ENCODE measurements at regions not wholly inside any gene's neighbourhood (a gene's known extent, or its start where the extent isn't known, plus 50 kb on each side); places are given as distances from the start of the nearest gene placed in this dataset.

DNA sequence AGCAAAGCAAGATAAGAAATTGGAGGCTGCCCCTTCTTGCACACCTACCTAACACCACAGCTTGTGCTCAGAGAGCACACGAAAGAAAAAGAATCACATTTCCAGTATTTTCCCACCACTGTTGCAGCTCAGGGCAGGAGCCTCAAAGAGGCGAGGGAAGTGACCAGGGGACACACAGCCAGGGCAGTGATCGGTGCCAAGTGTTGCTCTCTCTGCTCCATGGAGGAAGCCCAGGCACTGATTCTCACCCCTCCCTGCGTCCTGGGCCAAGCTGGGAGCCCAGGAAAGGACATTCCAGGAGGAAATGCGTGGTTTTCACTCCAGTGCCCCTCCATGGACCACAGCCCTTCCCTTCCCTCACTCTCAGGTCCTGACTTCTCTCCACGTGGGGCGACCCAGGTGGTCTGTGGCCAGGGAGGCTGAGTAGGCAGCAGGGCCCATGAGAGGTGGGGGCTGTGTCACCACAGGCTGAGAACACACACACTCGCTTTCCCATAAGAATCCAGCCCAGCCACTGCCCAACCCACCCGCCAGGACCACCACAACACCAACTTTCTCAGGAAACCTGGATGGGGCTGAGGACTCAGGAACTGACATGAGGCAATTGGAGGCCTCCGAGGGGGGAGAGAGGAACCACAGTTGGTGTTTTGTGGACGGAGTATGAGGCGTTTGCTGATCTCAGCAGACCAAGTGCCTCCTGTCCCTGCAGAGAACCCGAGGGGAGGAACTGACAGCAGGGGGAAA lies 81.7 kb upstream of the MAFB start:
- DNase-seq = no peak

DNA sequence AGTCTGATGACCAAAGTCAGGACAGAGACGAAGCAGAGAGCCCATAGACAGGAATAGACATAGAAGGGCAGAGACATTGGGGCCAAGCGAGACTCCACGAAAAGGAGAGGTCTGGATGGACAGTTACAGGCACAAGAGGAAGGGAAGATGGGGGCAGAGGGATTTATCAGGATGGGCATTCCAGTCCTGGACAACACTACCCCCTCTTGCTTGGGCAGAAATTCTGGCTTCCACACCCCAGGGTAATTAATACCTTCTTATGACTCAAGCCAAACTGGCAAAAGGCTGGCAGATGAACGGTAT lies 82.2 kb upstream of the MAFB start:
- DNase-seq = no peak

DNA sequence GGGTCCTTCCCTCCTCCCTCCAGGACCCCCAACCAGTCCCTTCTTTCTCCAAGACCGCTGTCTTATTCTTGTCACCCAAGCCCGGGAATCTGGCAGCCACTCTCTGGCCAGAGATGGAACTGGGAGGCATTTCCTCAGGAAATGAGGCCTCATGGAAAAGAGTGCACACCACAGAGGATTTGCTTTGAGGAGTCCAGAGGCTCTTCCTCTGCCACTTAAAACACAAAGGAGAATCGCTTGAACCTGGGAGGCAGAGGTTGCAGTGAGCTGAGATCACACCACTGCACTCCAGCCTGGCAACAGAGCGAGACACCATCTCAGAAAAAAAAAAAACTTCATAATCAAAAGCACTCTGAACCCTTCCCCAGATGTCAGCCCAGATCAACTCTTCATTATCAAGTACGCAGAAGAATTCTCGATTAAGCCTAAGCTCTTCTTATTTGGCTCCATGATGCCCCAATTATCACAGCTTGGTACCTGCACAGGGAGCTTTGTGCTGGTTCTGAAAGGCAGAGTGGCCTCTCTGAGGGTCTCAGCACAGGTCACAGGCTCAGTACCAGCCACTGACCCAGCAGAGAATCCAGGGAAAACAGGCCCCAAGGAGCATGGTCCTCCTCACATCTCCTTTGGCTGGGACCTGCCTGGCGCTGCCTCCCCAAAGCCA lies 82.9 kb upstream of the MAFB start:
- DNase-seq = no peak

DNA sequence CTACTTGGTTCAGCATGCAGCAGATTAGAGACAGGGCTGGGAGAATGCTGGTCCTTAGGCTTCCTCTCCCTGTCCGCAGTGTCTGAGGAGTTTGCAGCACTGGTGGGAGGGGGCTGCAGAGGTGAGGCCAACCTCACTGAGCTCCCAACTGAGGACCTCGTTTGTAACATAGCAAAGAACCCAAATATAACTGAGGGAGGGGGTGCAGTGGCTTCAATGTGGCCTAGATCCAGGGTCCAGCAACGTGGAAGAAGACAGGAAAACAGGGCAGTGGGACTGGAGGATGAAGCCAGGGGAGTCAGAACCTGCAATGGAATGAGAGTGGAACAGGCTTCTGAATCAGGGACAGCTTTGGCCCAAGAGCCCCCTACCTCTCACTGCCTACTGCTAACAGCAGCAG lies 84.3 kb upstream of the MAFB start:
- no peak for DNase-seq

DNA sequence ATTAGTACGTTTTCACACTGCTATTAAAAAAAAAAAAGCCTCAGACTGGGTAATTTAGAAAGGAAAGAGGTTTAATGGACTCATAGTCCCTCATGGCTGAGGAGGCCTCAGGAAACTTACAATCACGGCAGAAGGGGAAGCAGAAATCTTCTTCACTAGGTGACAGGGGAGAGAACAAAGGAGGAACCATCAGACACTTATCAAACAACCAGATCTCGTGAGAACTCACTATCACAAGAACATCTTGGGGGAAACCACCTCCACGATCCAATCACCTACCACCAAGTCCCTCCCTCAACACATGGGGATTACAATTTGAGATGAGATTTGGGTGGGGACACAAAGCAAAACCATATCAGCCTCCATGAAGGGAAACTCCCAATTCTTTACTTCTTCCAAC lies 85.2 kb upstream of the MAFB start:
- DNase-seq = no peak

DNA sequence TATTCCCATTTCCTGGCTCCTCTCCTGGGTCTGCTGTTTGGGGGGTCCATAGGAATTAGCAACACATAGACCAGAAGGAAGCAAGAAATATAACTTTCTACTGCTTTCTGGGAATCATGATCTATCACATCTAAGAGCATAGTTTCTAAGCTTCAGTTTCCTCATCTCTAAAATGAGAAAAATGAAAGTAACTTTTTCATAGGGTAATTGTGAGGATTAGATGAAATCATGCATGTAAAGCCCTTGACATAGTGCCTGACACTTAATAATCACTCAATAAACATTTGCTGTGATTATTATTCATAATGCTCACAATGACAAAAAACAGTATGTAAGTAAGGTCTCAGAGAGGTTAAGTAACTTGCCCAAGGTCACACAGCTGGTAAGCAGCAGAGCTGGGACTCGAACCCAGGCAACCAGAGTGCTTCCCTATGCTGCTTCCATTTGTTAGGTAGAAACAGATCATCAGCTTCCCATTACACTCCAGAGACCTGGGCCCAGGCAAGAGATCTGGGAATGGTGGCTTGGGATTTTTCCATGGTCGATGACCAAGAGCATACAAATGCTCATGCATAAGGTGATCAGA lies 86.6 kb upstream of the MAFB start:
- DNase-seq = no peak

DNA sequence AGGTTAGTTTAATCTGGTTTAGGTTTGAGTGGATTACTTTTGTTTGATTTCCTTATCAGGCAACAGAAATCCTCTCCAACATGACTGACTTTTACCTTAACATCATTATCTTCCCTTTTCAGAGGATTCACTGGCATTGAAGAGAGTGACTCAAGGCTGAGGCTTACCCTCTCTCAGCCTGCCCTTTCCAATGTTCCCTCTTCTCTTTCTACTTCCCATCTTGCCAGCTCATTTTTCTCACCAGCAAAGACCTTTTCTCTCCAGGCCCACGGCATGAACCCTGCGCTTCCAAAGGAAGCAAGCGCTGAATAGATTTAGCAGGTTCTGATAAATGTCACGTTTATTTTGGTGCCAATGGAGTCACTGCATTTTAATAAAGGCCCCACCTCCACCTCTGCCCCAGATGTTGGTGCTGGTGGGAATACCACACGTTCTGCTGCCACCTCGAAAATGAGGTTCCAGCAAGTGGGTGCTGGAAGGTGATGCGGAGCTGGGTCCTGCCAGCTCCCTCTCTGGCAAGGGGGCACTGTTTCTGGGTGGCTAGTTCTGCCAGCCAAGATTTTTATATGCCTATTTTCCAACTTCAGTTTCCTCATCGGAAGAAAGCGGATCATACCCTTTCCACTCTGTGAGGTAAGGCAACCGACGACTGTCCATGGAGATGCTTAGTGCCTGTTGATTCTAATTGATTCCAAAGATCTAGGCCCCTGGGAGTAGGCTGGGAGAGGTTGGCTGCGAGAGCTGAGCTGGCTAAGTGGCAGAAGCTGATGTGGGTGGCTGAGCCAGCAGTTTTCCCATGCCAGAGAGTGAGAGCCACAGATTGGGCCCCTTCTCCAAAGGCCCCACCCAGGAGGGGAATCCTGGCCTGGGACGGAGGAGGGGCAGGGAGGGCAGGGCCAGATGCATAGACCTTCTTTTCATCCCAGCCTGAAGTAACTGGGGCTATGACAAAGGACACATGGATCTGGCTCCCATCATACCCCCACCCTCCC lies 87.7 kb upstream of the MAFB start:
- no peak for DNase-seq

DNA sequence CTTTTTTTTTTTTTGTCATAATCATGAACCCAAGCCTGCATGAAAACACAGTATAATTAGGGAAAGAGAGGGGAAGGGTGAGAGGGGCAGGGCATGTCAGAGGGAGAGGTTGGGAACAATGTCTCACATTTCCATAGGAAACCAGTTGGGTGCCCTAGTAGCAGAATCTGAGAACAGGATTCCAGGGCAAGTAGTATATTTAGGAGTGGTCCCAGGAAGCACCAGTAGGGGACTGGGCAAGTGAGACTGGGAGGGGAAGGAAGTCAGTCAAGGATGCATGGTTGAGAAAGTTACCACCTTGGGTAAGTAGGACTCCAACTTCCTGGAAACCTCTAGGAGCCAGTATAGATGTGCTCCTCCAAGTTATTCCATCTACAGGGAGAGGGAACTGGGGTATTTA lies 88.6 kb upstream of the MAFB start:
- no peak for DNase-seq

DNA sequence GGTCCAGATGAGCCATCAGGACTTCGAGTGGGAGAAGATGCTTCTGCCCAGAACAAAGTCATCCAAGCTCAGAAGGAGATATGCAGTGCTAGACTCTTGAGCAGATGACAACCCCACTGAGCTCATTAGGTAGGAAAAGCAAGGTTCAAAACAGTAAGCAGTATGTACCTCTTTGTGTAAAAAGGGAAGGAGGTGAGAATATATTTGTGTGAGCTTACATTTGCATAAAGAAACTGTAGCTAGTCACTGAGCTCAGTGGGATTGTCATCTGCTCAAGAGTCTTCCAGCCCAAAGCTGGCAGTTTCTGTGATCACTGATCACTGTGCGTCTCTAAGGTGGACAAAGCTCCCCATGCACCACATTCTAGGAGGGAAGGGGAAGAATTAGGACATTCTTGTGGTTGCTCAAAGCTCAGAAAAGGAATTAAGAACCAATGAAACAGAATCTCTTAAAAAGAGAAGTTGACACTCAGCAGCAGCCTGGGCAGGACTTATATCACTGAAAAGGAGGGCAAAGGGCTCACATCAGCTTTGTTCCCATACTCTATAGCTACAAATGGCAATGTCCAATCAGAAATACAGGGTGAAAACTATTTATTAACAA lies 90.0 kb upstream of the MAFB start:
- no peak for DNase-seq

DNA sequence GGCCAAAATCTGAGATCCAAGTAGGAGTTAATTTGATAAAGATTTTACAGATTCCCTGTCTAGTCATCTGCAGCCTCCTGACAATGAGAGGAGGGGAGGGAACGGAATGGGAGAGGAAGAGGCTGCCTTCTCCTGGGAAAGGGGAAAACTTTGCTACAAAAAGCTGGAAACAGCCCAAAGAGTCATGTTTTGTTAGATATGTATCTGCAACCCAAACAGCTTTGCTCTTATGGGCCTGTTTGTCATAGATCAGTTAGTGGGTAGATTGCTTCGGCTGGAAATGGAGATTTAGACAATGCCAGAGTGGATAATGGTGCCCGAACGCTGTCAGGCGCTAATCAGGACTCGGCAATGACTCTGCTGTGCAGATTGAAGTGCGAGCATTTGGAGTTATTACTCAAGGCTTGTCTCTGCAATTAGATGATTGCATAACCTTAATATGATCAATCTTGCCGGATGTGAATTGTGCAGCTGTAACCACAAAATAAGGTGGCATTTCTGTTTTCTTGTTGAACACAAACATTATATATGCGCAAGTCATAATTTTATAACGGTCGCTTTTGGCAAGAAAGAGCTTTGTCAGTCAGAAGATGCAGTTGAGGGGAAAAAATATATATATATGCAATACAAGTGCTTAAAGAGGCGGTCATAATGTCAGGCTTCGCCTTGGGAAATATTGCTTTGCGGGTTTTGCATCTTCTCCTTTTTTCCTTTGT lies 92.4 kb upstream of the MAFB start:
- DNase-seq = no peak

DNA sequence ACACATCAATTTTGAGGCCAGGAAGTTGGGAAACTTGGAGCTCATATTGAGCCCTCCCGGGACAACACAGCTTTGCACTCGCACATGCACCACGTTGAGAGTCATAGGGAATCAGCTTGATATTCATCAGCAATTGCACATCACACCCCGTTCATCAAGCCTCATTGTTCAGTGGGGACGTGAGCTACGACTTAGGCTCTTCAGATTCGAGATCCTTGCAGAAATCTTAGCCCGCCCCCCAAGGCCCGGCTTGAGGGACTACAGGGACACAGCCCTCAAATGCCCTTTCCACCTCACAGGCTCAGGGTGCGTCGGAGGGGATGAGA lies 93.0 kb upstream of the MAFB start:
- no peak for DNase-seq

DNA sequence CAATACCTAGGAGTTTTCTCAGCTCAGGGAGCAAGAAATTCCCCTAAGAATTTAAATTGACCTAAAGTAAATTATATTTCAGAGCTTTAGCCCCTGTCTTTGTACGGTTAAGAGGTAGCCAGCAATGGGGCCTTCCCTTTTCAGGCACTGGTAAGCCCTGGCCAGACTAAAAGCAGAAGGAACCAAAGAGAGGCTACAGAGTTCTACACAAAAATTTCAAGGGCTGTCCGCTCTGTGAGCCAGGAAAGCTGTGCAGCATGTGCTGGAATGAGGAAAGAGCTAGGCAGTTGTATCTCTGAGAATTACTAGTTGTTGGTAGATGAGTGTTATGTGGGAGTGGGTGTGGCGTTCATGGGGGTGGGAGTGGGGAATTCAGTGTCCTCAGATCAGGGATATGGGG lies 96.3 kb upstream of the MAFB start:
- DNase-seq = no peak

DNA sequence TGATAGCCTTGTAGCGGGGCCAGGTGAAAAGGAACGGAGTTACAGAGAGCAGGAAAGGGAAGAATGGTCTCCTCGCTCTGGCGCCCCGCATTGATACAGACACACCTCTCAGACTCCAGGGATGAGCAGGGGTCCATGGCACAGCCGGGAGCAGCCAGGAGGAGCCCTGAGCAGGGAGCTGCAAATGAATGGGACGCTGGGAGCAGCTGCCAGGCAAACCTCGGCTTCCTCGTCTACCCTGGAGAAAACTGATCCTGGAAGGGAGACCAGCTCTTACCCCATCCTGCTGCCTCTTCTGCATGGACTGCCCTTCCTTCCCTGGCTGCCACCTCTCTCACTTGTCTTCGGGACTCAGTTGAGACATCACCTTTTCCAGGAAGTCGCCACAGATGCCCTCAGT lies 97.3 kb upstream of the MAFB start:
- no peak for DNase-seq

DNA sequence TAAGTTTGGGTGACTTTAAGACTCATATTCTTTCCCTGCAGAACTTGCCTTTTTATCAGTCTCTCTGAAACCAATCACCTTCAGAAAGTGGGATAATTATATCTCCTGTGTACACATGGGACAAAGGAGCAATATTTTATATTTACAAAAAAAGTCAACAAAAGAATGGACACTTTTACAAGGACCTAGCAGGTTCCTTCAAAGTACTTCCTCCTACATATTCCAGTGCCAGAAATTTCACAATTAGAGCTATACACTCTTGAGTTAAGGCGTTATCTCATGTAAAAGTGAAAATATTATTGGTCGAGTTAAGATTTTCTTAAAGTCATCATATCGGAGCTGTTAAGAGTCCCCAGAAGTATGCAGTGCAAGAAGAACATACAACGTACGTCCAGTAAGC lies 98.9 kb upstream of the MAFB start:
- no peak for DNase-seq

DNA sequence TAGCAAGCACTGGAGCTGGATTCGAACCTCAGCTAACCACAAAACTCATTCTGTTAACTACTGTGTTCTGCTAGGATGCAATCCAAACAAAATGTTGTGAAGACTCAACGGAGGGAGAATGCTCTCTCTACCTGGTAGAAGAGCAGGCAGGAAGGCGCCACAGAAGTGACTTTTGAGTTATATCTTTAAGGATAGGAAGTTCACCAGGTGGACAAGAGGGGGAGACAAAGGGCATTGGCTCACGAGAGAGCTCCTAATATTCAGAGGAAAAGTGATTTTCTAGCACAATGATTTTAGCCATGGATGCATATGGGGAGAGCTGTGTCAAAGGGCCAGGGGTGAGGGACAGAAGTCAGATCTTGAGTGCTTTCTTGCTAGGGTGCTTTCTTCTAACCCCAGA lies 108.4 kb upstream of the MAFB start:
- DNase-seq = no peak

DNA sequence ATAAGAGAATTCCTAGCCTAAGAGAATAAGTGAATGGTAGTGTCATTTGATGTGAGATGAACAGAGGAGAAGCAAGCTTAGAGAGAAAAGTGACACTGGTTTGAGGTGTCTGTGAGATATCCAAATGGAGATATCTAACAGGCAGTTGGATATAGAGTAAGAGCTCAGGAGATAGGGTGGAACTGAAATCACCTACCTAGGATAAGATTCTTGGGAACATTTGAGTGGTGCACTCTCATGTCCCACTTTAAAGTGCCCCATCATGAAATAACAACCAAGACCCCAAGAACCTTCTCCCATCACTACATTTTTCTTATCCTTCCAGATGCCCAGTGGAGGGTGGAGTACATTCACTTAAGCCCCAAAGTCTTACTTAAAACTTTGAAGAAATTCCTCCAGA lies 109.0 kb upstream of the MAFB start:
- DNase-seq = no peak

DNA sequence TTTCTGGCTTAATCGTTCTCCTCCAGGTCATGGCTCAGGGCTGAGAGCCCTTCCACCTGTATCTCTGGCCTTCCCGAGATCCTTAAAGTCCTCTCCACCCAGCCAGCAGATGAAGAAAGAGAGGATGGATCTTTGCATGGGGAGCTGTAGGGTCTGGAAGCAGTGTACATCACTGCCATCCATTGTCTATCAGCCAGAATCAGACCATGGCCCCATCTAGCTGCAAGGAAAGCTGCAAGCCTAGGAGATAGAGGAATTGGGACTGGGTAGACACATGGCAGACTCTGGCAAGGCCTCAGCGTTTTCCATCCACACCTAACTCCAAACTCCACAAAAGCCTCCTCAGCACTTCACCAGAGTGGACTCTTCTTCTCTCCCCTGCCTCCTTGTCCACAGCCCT lies 113.8 kb upstream of the MAFB start:
- DNase-seq = no peak

DNA sequence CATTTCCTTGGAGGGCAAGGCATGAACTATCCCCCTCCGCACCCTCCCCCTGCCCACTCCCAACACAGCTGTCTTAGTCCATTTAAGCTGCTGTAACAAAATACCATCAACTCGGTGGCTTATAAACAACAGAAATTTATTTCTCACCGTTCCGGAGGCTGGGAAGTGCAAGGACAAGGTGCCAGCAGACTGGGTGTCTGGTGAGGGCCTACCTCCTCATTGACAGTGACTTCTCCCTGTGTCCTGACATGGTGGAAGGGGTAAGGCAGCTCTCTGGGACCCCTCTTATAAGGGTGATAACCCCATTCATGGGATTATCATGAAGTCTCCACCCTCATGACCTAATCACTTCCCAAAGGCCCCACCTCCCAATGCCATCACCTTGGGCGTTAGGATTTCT lies 114.3 kb upstream of the MAFB start:
- no peak for DNase-seq

DNA sequence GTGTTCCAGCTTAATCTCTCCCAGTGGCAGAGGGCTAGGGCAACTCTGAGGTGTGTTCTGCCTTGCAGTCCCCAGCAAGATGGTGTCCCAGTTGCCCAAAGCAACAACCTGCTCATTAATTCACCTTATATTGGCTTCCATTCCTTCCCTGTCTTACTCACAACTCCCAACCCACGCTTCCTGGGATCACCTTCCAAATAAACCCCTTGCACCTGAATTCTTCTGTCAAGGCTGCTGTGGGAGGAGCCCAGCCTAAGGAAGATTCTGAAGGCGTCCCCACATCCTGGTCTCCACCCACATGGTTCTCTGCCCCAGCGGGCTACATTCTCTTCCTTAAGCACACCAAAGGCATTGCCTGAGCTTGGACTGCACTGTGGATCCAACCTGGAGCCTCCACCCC lies 116.6 kb upstream of the MAFB start:
- no peak for DNase-seq

DNA sequence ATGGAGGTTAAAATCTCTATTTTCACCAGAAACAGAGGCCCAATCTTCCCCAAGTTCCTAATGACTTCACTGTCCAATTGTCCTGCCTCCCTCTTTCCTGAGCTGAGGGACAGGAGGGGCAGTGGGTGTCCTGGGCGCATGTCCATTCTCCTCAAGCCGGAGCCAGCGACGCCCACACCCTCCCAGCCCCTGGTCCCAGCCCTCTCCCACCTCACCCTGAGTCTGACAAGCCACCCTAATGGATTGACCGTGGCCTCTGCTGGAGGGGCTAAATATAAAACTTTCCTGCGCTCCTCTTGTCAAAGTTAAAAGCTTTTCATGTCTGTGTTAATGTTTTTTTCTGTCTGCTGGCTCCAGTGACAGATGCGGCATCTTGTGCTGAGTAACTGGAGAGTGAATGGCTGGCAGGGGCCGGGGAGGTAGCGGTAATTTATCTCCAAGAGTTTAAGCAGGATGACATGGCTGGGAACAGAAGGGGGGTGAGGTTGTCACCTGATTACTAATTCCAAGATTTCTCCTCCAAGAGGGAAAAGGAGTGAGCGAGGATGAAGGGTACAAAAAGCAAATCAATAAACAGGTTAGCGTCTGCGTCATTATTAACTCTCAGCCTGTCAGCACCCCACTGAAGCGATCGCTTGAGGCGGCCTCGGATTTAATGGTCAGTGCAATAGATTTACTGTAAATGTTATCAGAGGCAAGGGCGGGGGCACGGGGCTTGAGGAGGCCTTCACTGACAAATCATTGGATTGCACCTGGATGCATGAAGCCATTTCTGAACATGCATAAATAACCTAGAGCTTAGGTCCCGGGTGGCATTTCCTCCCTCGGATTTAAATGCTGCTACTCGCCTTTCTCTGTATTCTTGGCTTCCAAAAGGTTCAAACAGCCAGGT lies 118.1 kb upstream of the MAFB start:
- DNase-seq = no peak

DNA sequence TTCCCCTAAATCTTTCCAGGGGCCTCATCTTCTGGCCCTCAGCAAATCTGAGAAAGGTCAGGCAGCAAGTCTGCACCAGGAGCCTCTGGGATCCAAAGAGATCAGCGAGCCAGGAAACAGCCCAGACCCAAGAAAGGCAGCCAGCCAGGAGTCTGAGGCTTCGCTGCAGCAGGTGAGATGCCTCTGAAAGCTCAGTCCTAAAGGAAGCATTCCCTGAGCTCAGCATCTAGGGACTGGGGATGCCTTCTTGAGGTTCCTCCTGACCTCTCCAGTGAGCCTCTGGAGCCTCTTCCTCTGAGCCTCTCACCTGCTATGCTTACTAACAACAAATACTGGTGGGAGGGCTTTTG lies 118.8 kb upstream of the MAFB start:
- DNase-seq = no peak

DNA sequence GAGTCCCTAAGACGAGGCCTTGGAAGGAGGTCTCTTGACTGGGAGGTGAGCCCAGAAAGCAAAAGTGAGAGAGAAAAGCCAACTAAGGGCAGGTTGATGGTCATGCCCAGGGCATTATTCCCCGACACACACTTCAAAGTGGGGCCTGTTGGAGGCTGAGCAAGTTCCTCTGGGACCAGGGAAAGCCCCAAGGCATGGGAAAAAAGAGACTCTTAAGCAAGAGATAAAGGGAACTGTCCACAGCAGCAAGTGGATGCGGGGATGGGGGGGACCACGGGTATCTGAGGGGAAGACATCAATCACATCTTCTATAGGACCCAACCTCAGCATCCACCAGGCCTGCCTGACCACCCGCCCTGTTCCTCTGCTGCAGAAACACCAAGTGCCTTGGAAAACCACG lies 119.9 kb upstream of the MAFB start:
- no peak for DNase-seq

Measured in NCI-H187 treated with DMSO at 0.1 percent for 48 hours (cell line).